ENCODE measurements at regions not wholly inside any gene's neighbourhood (a gene's known extent, or its start where the extent isn't known, plus 50 kb on each side); places are given as distances from the start of the nearest gene placed in this dataset.

- TF ChIP-seq, protein P1, sequence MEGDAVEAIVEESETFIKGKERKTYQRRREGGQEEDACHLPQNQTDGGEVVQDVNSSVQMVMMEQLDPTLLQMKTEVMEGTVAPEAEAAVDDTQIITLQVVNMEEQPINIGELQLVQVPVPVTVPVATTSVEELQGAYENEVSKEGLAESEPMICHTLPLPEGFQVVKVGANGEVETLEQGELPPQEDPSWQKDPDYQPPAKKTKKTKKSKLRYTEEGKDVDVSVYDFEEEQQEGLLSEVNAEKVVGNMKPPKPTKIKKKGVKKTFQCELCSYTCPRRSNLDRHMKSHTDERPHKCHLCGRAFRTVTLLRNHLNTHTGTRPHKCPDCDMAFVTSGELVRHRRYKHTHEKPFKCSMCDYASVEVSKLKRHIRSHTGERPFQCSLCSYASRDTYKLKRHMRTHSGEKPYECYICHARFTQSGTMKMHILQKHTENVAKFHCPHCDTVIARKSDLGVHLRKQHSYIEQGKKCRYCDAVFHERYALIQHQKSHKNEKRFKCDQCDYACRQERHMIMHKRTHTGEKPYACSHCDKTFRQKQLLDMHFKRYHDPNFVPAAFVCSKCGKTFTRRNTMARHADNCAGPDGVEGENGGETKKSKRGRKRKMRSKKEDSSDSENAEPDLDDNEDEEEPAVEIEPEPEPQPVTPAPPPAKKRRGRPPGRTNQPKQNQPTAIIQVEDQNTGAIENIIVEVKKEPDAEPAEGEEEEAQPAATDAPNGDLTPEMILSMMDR (IDR thresholded peaks at IDR 0.05; ENCODE audit: low read length), result no peak
- no peak for TF ChIP-seq EZH2 (optimal IDR thresholded peaks at IDR 0.05; ENCODE audit: low read depth, low read length)
These were observed 1021.7 kb downstream of the GALC start for GRCh38 chr14:86971292-86971691.
